SK-N-SH treated with all-trans-retinoic acid at 6 μM for 48 hours (cell line): ENCODE measurements at regions not wholly inside any gene's neighbourhood (a gene's known extent, or its start where the extent isn't known, plus 50 kb on each side); places are given as distances from the start of the nearest gene placed in this dataset.

ENCODE experiments used
- ATAC-seq: fragments of 200-7000 bp; cut with Tn5 transposase; 3 replicates; pipeline ENCODE4 v1.9.1; 2020; ENCODE audit warnings: mild to moderate bottlenecking, moderate library complexity
- ARNTL ChIP-seq: fragments of 450-650 bp; formaldehyde crosslinking; IDR thresholded peaks from 2 replicates; pipeline ENCODE4 v1.5.0; 2020; ENCODE audit warnings: low read depth, mild to moderate bottlenecking, moderate library complexity, borderline replicate concordance
- BACH2 ChIP-seq: fragments of 250-450 bp; sonication (Bioruptor Pico); IDR thresholded peaks from 2 replicates; pipeline ENCODE4 v1.9.0; 2021; ENCODE audit warnings: mild to moderate bottlenecking, borderline replicate concordance
- CSDC2 ChIP-seq: fragments of 250-450 bp; sonication (Bioruptor Pico); IDR thresholded peaks from 2 replicates; pipeline ENCODE4 v1.5.0; 2020; ENCODE audit warnings: mild to moderate bottlenecking, moderate library complexity
- ESRRG ChIP-seq: fragments of 250-450 bp; sonication (Bioruptor Pico); IDR thresholded peaks from 2 replicates; pipeline ENCODE4 v1.6.1; 2021; ENCODE audit warnings: mild to moderate bottlenecking
- ISL1 ChIP-seq: fragments of 250-450 bp; sonication (Bioruptor Pico); IDR thresholded peaks from 2 replicates; pipeline ENCODE4 v2.1.2; 2022; ENCODE audit warnings: mild to moderate bottlenecking, moderate library complexity
- OSR1 ChIP-seq: fragments of 250-450 bp; sonication (Bioruptor Pico); IDR thresholded peaks from 2 replicates; pipeline ENCODE4 v1.8.0; 2022; ENCODE audit warnings: moderate library complexity, mild to moderate bottlenecking, inconsistent platforms
- PPARA ChIP-seq: fragments of 250-450 bp; sonication (Bioruptor Pico); IDR thresholded peaks from 2 replicates; pipeline ENCODE4 v1.5.0; 2020; ENCODE audit warnings: mild to moderate bottlenecking, borderline replicate concordance
- RARB ChIP-seq: fragments of 250-450 bp; sonication (Bioruptor Pico); IDR thresholded peaks from 2 replicates; pipeline ENCODE4 v1.8.0; 2021; ENCODE audit warnings: mild to moderate bottlenecking, moderate library complexity
- SNAI2 ChIP-seq: fragments of 250-450 bp; sonication (Bioruptor Pico); IDR thresholded peaks from 2 replicates; pipeline ENCODE4 v1.5.0; 2020; ENCODE audit warnings: mild to moderate bottlenecking, moderate library complexity
- TCF4 ChIP-seq: fragments of 250-450 bp; sonication (Bioruptor Pico); IDR thresholded peaks from 2 replicates; pipeline ENCODE4 v1.8.0; 2021; ENCODE audit warnings: mild to moderate bottlenecking, moderate library complexity, borderline replicate concordance
- TOX ChIP-seq: fragments of 250-450 bp; sonication (Bioruptor Pico); IDR thresholded peaks from 2 replicates; pipeline ENCODE4 v1.8.0; 2021; ENCODE audit warnings: mild to moderate bottlenecking, moderate library complexity, borderline replicate concordance
- ZFP3 ChIP-seq: fragments of 250-450 bp; sonication (Bioruptor Pico); IDR thresholded peaks from 2 replicates; pipeline ENCODE4 v1.5.0; 2020; ENCODE audit warnings: mild to moderate bottlenecking, moderate library complexity
- ZFP30 ChIP-seq: fragments of 450-650 bp; formaldehyde crosslinking; IDR thresholded peaks from 2 replicates; pipeline ENCODE4 v1.5.0; 2022; ENCODE audit warnings: mild to moderate bottlenecking, moderate library complexity
- ZNF565 ChIP-seq: fragments of 450-650 bp; formaldehyde crosslinking; conservative IDR thresholded peaks from 2 replicates; pipeline ENCODE4 v1.5.0; 2020; ENCODE audit warnings: low read depth, mild to moderate bottlenecking, moderate library complexity
- ZNF8 ChIP-seq: fragments of 450-650 bp; formaldehyde crosslinking; IDR thresholded peaks from 2 replicates; pipeline ENCODE4 v1.5.0; 2020; ENCODE audit warnings: mild to moderate bottlenecking, moderate library complexity
- TF ChIP-seq, protein P1 (sequence below): fragments of 250-450 bp; sonication (Bioruptor Pico); IDR thresholded peaks from 2 replicates; pipeline ENCODE4 v1.8.0; 2021; ENCODE audit warnings: low read depth, mild to moderate bottlenecking, moderate library complexity, borderline replicate concordance
- TF ChIP-seq, protein P2 (sequence below): fragments of 250-450 bp; sonication (Bioruptor Pico); IDR thresholded peaks from 2 replicates; pipeline ENCODE4 v1.8.0; 2020; ENCODE audit warnings: mild to moderate bottlenecking, moderate library complexity, borderline replicate concordance
- TF ChIP-seq, protein P3 (sequence below): fragments of 250-450 bp; sonication (Bioruptor Pico); IDR thresholded peaks from 2 replicates; pipeline ENCODE4 v1.5.0; 2020; ENCODE audit warnings: mild to moderate bottlenecking, moderate library complexity
- TF ChIP-seq, protein P4 (sequence below): fragments of 250-450 bp; sonication (Bioruptor Pico); IDR thresholded peaks from 2 replicates; pipeline ENCODE4 v1.5.1; 2021; ENCODE audit warnings: mild to moderate bottlenecking, moderate library complexity
- TF ChIP-seq, protein P5 (sequence below): fragments of 250-450 bp; sonication (Bioruptor Pico); IDR thresholded peaks from 2 replicates; pipeline ENCODE4 v1.5.1; 2020; ENCODE audit warnings: low read depth, mild to moderate bottlenecking, moderate library complexity

DNA sequence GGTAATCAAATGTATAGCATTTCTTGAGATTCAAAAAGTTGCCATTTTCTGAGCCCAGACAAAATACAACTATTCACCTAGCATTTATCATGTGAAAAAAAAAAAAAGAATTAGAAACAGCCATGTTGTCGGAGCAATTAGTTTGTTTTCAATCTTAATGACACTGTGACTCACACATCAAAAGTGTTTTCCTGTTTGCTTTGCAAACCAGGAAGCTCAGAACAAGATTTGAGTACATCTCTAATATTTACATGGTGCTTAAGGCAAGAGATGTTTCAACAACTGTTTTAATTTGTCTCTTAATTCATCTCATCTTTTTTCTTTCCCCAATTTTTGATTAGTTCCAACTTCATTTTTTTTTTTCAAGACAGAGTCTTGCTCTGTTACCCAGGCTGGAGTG lies 62.5 kb upstream of the CAPZB start:
- ATAC-seq = no peak
- TF ChIP-seq TOX (CRISPR knock-in tag) (no peak), PPARA (CRISPR knock-in tag) (no peak), SNAI2 (CRISPR knock-in tag) (no peak), BACH2 (no peak)

DNA sequence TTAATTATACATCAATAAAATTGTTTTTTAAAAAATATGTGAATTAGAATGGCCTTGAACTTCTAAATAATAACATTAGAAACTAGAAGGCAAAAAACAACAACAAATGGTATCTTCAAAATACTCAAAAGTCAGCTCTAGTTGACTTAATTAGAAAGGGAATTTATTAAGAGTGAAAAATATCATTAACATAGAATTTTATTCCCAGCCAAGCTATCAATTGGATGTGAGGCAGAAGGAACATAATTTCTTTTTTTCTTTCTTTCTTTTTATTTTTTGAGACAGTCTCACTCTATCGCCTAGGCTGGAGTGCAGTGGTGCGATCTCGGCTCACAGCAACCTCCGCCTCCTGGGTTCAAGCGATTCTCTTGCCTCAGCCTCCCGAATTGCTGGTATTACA lies 51.2 kb upstream of the CAPZB start:
- no peak for ATAC-seq

DNA sequence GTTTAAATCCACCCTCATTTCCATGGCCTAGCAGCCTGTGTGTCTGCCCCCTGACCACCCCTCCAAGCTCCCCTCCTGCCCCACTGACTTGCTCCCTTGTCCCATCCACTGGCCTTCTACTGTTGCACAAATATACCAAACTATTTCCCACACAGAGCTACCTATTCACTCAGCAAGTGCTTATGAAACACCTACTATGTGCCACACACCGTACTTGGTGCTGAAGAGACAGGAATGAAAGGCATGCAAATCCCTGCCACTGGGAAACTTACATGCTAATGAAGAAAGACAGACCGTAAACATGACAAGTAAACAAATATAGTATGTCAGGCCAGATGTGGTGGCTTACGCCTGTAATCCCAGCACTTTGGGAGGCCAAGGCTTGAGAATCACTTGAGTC lies 49.9 kb upstream of the CAPZB start:
- TF ChIP-seq, protein P1, sequence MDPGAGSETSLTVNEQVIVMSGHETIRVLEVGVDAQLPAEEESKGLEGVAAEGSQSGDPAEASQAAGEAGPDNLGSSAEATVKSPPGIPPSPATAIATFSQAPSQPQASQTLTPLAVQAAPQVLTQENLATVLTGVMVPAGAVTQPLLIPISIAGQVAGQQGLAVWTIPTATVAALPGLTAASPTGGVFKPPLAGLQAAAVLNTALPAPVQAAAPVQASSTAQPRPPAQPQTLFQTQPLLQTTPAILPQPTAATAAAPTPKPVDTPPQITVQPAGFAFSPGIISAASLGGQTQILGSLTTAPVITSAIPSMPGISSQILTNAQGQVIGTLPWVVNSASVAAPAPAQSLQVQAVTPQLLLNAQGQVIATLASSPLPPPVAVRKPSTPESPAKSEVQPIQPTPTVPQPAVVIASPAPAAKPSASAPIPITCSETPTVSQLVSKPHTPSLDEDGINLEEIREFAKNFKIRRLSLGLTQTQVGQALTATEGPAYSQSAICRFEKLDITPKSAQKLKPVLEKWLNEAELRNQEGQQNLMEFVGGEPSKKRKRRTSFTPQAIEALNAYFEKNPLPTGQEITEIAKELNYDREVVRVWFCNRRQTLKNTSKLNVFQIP (CRISPR knock-in tag) = no peak
- no peak for ATAC-seq

More for the DNA sequence above, 51.2 kb upstream of the CAPZB start:
- TF ChIP-seq OSR1 (CRISPR knock-in tag) (no peak), TOX (CRISPR knock-in tag) (no peak), ZFP3 (CRISPR knock-in tag) (no peak), ISL1 (no peak), ZNF565 (no peak), SNAI2 (CRISPR knock-in tag) (no peak), CSDC2 (CRISPR knock-in tag) (no peak), ARNTL (CRISPR knock-in tag) (no peak), RARB (no peak), PPARA (CRISPR knock-in tag) (no peak), BACH2 (no peak), ZNF8 (CRISPR knock-in tag) (no peak), ZFP30 (CRISPR knock-in tag) (no peak), TCF4 (CRISPR knock-in tag) (no peak), ESRRG (CRISPR knock-in tag) (no peak)
- TF ChIP-seq, protein P2, sequence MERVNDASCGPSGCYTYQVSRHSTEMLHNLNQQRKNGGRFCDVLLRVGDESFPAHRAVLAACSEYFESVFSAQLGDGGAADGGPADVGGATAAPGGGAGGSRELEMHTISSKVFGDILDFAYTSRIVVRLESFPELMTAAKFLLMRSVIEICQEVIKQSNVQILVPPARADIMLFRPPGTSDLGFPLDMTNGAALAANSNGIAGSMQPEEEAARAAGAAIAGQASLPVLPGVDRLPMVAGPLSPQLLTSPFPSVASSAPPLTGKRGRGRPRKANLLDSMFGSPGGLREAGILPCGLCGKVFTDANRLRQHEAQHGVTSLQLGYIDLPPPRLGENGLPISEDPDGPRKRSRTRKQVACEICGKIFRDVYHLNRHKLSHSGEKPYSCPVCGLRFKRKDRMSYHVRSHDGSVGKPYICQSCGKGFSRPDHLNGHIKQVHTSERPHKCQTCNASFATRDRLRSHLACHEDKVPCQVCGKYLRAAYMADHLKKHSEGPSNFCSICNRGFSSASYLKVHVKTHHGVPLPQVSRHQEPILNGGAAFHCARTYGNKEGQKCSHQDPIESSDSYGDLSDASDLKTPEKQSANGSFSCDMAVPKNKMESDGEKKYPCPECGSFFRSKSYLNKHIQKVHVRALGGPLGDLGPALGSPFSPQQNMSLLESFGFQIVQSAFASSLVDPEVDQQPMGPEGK (CRISPR knock-in tag) = no peak
- TF ChIP-seq, protein P3, sequence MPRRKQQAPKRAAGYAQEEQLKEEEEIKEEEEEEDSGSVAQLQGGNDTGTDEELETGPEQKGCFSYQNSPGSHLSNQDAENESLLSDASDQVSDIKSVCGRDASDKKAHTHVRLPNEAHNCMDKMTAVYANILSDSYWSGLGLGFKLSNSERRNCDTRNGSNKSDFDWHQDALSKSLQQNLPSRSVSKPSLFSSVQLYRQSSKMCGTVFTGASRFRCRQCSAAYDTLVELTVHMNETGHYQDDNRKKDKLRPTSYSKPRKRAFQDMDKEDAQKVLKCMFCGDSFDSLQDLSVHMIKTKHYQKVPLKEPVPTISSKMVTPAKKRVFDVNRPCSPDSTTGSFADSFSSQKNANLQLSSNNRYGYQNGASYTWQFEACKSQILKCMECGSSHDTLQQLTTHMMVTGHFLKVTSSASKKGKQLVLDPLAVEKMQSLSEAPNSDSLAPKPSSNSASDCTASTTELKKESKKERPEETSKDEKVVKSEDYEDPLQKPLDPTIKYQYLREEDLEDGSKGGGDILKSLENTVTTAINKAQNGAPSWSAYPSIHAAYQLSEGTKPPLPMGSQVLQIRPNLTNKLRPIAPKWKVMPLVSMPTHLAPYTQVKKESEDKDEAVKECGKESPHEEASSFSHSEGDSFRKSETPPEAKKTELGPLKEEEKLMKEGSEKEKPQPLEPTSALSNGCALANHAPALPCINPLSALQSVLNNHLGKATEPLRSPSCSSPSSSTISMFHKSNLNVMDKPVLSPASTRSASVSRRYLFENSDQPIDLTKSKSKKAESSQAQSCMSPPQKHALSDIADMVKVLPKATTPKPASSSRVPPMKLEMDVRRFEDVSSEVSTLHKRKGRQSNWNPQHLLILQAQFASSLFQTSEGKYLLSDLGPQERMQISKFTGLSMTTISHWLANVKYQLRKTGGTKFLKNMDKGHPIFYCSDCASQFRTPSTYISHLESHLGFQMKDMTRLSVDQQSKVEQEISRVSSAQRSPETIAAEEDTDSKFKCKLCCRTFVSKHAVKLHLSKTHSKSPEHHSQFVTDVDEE (CRISPR knock-in tag) = no peak
- TF ChIP-seq, protein P4, sequence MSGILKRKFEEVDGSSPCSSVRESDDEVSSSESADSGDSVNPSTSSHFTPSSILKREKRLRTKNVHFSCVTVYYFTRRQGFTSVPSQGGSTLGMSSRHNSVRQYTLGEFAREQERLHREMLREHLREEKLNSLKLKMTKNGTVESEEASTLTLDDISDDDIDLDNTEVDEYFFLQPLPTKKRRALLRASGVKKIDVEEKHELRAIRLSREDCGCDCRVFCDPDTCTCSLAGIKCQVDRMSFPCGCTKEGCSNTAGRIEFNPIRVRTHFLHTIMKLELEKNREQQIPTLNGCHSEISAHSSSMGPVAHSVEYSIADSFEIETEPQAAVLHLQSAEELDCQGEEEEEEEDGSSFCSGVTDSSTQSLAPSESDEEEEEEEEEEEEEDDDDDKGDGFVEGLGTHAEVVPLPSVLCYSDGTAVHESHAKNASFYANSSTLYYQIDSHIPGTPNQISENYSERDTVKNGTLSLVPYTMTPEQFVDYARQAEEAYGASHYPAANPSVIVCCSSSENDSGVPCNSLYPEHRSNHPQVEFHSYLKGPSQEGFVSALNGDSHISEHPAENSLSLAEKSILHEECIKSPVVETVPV = no peak
- TF ChIP-seq, protein P5, sequence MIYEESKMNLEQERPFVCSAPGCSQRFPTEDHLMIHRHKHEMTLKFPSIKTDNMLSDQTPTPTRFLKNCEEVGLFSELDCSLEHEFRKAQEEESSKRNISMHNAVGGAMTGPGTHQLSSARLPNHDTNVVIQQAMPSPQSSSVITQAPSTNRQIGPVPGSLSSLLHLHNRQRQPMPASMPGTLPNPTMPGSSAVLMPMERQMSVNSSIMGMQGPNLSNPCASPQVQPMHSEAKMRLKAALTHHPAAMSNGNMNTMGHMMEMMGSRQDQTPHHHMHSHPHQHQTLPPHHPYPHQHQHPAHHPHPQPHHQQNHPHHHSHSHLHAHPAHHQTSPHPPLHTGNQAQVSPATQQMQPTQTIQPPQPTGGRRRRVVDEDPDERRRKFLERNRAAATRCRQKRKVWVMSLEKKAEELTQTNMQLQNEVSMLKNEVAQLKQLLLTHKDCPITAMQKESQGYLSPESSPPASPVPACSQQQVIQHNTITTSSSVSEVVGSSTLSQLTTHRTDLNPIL = no peak
